ENCODE measurements at regions not wholly inside any gene's neighbourhood (a gene's known extent, or its start where the extent isn't known, plus 50 kb on each side); places are given as distances from the start of the nearest gene placed in this dataset.

DNA sequence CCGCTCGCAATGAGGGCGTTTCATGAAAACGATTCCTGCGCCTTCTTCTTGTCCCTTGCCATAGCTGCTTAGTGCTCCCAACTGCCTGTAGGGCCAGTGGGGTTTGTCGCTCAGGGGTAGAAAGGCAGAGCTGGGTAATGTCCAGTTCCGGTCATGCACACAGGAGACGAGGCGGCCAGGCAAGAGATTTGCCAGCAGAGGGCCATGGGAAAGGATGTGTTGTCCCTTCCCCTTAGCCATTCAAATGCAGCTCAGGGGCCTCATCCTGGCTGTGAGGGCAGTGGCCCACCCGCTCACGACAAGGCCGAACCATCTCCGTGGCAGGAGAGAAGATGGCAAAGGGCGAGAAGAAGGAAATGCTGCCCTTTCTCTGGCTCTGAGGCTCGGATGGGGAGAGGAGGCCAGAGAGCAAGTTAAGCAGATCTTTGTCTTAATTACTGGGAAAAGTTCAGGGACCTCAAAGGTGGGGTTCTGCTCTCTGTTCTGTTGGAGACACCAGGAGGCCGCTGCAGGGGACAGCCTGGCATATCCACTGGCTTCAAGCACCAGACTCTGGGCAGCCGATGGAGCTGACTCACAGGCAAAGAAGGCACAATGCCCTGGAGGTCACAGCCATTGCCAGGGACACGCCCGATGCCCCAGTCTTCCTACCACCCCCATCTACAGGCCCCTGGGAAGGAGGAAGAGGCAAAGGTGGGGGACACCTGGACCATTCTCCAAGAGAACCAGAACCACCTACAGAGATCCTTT, 534.8 kb upstream of the MGMT start:
- TF ChIP-seq CTCF (IDR thresholded peaks at IDR 0.05; ENCODE audit: extremely low read depth in 1 of 2, insufficient read depth in 1 of 2, low read depth in 1 of 2, low read length in 2 of 2) (no peak), EZH2 (IDR thresholded peaks at IDR 0.05; ENCODE audit: borderline replicate concordance, low read depth, low read length, severe bottlenecking) (no peak), POLR2A (IDR thresholded peaks at IDR 0.05; ENCODE audit: low read depth, low read length) (no peak)
